WTC11 (cell line): ENCODE measurements at regions not wholly inside any gene's neighbourhood (a gene's known extent, or its start where the extent isn't known, plus 50 kb on each side); places are given as distances from the start of the nearest gene placed in this dataset.

ENCODE experiments used
- ATAC-seq: fragments of 200-7000 bp; cut with Tn5 transposase; 2 replicates; pipeline ENCODE4 v1.10.0; 2021; ENCODE audit warnings: mild to moderate bottlenecking, moderate library complexity
- CTCF ChIA-PET: fragments of 300-600 bp; sonication (Branson Sonifier 250); formaldehyde crosslinking; loops from one replicate; lab custom pipeline; 2021; ENCODE audit warnings: antibody characterized with exemption; lab: Charles Lee
- POLR2A ChIA-PET: fragments of 350-600 bp; sonication (Branson Sonifier 250); formaldehyde crosslinking; loops from one replicate; lab custom pipeline; 2021; ENCODE audit warnings: antibody characterized with exemption; lab: Charles Lee
- DNase-seq: peaks from one replicate; pipeline ENCODE4 v3.0.0; 2021; ENCODE audit warnings: low spot score
- H3K27ac Mint-ChIP-seq: 2 replicates; pipeline ENCODE4 v1.8.0; 2021; ENCODE audit warnings: mixed read lengths
- H3K27me3 Mint-ChIP-seq: 2 replicates; pipeline ENCODE4 v1.8.0; 2021; ENCODE audit warnings: low read depth, mild to moderate bottlenecking, moderate library complexity, mixed read lengths
- H3K36me3 Mint-ChIP-seq: 2 replicates; pipeline ENCODE4 v1.8.0; 2021; ENCODE audit warnings: mixed read lengths
- H3K4me1 Mint-ChIP-seq: 2 replicates; pipeline ENCODE4 v1.8.0; 2022; ENCODE audit warnings: mixed read lengths
- H3K4me3 Mint-ChIP-seq: 2 replicates; pipeline ENCODE4 v1.8.0; 2021; ENCODE audit warnings: mild to moderate bottlenecking, moderate library complexity, mixed read lengths
- H3K9me3 Mint-ChIP-seq: 2 replicates; pipeline ENCODE4 v1.8.0; 2021; ENCODE audit warnings: mixed read lengths
- AR ChIP-seq: fragments of 250-450 bp; sonication (Bioruptor Pico); IDR thresholded peaks from 2 replicates; pipeline ENCODE4 v1.9.0; 2021; ENCODE audit warnings: mild to moderate bottlenecking
- CREM ChIP-seq: sonication (generic); formaldehyde crosslinking; IDR thresholded peaks from 2 replicates; pipeline ENCODE4 v1.8.1; 2022; ENCODE audit warnings: mild to moderate bottlenecking, missing genetic modification reagents, moderate library complexity
- FOXK1 ChIP-seq: sonication (generic); formaldehyde crosslinking; IDR thresholded peaks from 2 replicates; pipeline ENCODE4 v1.8.0; 2022; ENCODE audit warnings: mild to moderate bottlenecking, moderate library complexity, missing genetic modification reagents
- GTF2I ChIP-seq: fragments of 250-450 bp; sonication (Bioruptor Pico); conservative IDR thresholded peaks from 2 replicates; pipeline ENCODE4 v1.4.0; 2021; ENCODE audit warnings: mild to moderate bottlenecking
- MAX ChIP-seq: sonication (generic); formaldehyde crosslinking; IDR thresholded peaks from 2 replicates; pipeline ENCODE4 v1.8.0; 2022; ENCODE audit warnings: mild to moderate bottlenecking, missing genetic modification reagents
- MYBL2 ChIP-seq: sonication (generic); formaldehyde crosslinking; IDR thresholded peaks from 2 replicates; pipeline ENCODE4 v1.8.1; 2023; ENCODE audit warnings: mild to moderate bottlenecking, moderate library complexity, missing genetic modification reagents
- SOX15 ChIP-seq: fragments of 250-450 bp; sonication (Bioruptor Pico); IDR thresholded peaks from 2 replicates; pipeline ENCODE4 v1.9.0; 2021; ENCODE audit warnings: mild to moderate bottlenecking
- TEAD1 ChIP-seq: sonication (generic); formaldehyde crosslinking; IDR thresholded peaks from 2 replicates; pipeline ENCODE4 v1.8.0; 2022; ENCODE audit warnings: mild to moderate bottlenecking, missing genetic modification reagents
- ZNF423 ChIP-seq: fragments of 250-450 bp; sonication (Bioruptor Pico); IDR thresholded peaks from 2 replicates; pipeline ENCODE4 v2.1.2; 2022; ENCODE audit warnings: mild to moderate bottlenecking, moderate library complexity
- ZSCAN18 ChIP-seq: fragments of 250-450 bp; sonication (Bioruptor Pico); IDR thresholded peaks from 2 replicates; pipeline ENCODE4 v2.1.2; 2022; ENCODE audit warnings: mild to moderate bottlenecking, moderate library complexity
- TF ChIP-seq, protein P1 (sequence below): sonication (generic); formaldehyde crosslinking; IDR thresholded peaks from 2 replicates; pipeline ENCODE4 v1.8.1; 2022; ENCODE audit warnings: mild to moderate bottlenecking, missing genetic modification reagents, moderate library complexity, borderline replicate concordance
- TF ChIP-seq, protein P2 (sequence below): sonication (generic); formaldehyde crosslinking; IDR thresholded peaks from 2 replicates; pipeline ENCODE4 v1.8.1; 2022; ENCODE audit warnings: low read depth, missing genetic modification reagents, borderline replicate concordance
- TF ChIP-seq, protein P3 (sequence below): sonication (generic); formaldehyde crosslinking; IDR thresholded peaks from 2 replicates; pipeline ENCODE4 v1.8.0; 2022; ENCODE audit warnings: mild to moderate bottlenecking, missing genetic modification reagents

GRCh38 chr3:41030220-41030619 lies 169.1 kb upstream of the CTNNB1 start (continued):
- TF ChIP-seq, protein P1, sequence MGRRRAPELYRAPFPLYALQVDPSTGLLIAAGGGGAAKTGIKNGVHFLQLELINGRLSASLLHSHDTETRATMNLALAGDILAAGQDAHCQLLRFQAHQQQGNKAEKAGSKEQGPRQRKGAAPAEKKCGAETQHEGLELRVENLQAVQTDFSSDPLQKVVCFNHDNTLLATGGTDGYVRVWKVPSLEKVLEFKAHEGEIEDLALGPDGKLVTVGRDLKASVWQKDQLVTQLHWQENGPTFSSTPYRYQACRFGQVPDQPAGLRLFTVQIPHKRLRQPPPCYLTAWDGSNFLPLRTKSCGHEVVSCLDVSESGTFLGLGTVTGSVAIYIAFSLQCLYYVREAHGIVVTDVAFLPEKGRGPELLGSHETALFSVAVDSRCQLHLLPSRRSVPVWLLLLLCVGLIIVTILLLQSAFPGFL (CRISPR knock-in tag): no peak

DNA sequence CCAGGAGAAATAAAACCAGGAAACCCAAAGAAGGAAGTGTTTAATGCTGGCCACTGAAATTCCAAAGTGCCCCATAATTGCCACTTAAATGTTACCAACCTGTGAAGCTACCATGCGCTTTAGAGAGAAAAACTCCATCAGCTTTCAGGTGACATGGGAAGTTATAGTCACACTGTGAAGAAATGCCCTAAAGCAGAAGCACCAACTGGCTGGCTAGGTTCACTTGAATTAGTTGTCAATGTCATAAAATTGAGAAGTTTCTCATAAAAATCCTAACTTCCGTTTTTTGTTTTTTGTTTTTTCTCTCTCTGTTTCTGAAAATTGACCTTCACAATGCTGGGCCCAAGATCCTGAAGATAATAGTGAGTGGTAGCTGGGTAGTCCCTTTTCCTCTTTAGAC lies 167.9 kb upstream of the CTNNB1 start:
- H3K4me3 Mint-ChIP-seq: no peak overlapping the region
- peaks cover 14% of the 10 kb centered on the region for H3K9me3 Mint-ChIP-seq
- TF ChIP-seq, protein P2, sequence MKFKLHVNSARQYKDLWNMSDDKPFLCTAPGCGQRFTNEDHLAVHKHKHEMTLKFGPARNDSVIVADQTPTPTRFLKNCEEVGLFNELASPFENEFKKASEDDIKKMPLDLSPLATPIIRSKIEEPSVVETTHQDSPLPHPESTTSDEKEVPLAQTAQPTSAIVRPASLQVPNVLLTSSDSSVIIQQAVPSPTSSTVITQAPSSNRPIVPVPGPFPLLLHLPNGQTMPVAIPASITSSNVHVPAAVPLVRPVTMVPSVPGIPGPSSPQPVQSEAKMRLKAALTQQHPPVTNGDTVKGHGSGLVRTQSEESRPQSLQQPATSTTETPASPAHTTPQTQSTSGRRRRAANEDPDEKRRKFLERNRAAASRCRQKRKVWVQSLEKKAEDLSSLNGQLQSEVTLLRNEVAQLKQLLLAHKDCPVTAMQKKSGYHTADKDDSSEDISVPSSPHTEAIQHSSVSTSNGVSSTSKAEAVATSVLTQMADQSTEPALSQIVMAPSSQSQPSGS (CRISPR knock-in tag): no peak
- TF ChIP-seq MYBL2: no peak
- TF ChIP-seq AR (CRISPR knock-in tag): no peak
- TF ChIP-seq, protein P3, sequence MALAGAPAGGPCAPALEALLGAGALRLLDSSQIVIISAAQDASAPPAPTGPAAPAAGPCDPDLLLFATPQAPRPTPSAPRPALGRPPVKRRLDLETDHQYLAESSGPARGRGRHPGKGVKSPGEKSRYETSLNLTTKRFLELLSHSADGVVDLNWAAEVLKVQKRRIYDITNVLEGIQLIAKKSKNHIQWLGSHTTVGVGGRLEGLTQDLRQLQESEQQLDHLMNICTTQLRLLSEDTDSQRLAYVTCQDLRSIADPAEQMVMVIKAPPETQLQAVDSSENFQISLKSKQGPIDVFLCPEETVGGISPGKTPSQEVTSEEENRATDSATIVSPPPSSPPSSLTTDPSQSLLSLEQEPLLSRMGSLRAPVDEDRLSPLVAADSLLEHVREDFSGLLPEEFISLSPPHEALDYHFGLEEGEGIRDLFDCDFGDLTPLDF (CRISPR knock-in tag): no peak
- TF ChIP-seq GTF2I: no peak
- TF ChIP-seq SOX15 (CRISPR knock-in tag): no peak
- TF ChIP-seq FOXK1 (CRISPR knock-in tag): no peak
- no peak for TF ChIP-seq MAX
- DNase-seq: no peak
- ChIA-PET CTCF (no interaction called here), POLR2A (no interaction called here)
- H3K4me1 Mint-ChIP-seq: no peaks in the 10 kb centered on the region
- no peak for ATAC-seq
- H3K36me3 Mint-ChIP-seq: peaks cover 12% of the 10 kb centered on the region
- H3K27me3 Mint-ChIP-seq: no peaks in the 10 kb centered on the region
- no peak overlapping the region for H3K27ac Mint-ChIP-seq

- Mint-ChIP-seq H3K27ac (no peak overlapping the region), H3K4me1 (no peaks in the 10 kb centered on the region), H3K27me3 (no peaks in the 10 kb centered on the region), H3K36me3 (peaks cover 12% of the 10 kb centered on the region), H3K4me3 (no peak overlapping the region), H3K9me3 (peaks cover 14% of the 10 kb centered on the region)
- ChIA-PET CTCF (interaction anchor here (0.6 to 1.2 kb wide), 8 partner anchors 9 to 446 kb away, joined by 3 to 7 read pairs (median 4); partner anchors contain the start of gene CTNNB1), POLR2A (no interaction called here)
- DNase-seq: no peak
- TF ChIP-seq ZSCAN18 (CRISPR knock-in tag) (no peak), CREM (CRISPR knock-in tag) (no peak), ZNF423 (CRISPR knock-in tag) (peak; percentile 50; the same call in 1 of the 2 replicates), TEAD1 (CRISPR knock-in tag) (no peak)
- ATAC-seq: peak; percentile 83
Observed at GRCh38 chr3:41033956-41034519, 165.3 kb upstream of the CTNNB1 start.
